22Rv1 (cell line): ENCODE measurements at regions not wholly inside any gene's neighbourhood (a gene's known extent, or its start where the extent isn't known, plus 50 kb on each side); places are given as distances from the start of the nearest gene placed in this dataset.
"Not testable (repeated sequence)": the region's sequence is repeated elsewhere in the genome, so short reads cannot be mapped to it uniquely, and the experiment has no call there.

Experiments used
- H3K27ac ChIP-seq: fragments of 450-650 bp; 2 replicates; pipeline ENCODE4 v1.5.1; 2017
- CTCF ChIP-seq: fragments of 450-650 bp; IDR thresholded peaks from 2 replicates; pipeline ENCODE4 v1.5.1; 2017; ENCODE audit warnings: mild to moderate bottlenecking
- ZFX ChIP-seq: fragments of 450-650 bp; IDR thresholded peaks from 2 replicates; pipeline ENCODE4 v1.6.1; 2017; ENCODE audit warnings: antibody characterized with exemption, borderline replicate concordance

DNA sequence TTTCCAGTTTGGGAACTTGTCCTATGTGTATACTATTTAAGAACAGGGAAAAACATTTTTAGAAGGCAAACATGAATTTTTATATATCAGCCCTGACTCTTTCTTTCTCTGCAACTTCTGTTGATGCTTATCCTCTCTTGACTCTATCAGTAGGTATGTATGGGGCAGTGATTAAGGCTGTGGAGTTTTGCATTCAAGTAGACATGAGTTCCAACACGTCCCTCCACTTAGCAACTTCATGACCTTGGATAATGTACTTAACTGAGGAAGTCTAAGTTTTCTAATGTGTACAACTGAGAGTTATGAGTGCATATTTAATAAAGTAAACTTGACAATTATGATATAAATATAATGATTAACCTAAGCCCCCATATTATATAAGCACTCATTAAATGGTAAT, 414.6 kb downstream of the TDRD3 start:
- TF ChIP-seq ZFX (no peak), CTCF (no peak)
- H3K27ac ChIP-seq, result no peak overlapping the region

DNA sequence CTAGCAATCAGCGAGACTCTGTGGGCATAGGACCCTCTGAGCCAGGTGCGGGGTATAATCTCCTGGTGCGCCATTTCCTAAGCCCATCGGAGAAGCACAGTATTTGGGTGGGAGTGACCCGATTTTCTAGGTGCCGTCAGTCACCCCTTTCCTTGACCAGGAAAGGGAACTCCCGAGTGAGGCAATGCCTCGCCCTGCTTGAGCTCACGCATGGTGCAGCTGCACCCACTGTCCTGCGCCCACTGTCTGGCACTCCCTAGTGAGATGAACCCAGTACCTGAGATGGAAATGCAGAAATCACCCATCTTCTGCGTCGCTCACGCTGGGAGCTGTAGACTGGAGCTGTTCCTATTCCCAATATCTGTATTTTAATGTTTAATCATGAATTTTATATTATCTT, 408.6 kb downstream of the TDRD3 start:
- not testable (repeated sequence) for H3K27ac ChIP-seq

- TF ChIP-seq CTCF (no peak), ZFX (no peak)
- no peak overlapping the region for H3K27ac ChIP-seq
Measured at GRCh38 chr13:60798503-60798902, 401.5 kb downstream of the TDRD3 start.

DNA sequence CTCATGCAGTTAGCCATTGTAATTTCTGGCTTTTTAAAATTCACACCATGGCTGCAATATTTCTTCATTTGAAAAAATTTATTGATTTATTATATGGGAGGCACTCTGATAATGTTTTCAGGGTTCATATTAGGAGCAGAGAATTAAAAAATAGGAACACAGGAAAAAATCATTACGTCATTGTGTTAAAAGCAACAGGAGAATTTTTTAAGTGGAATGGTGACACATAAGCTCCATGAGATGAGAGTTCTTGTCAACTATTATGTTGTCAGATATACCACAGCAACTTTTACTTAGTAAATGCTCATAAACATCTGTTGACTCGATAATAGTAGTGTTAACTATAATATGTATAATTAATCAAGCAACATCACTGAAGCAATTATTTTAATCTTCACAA, 400.1 kb downstream of the TDRD3 start:
- H3K27ac ChIP-seq, result no peak overlapping the region
- TF ChIP-seq ZFX, result no peak
- TF ChIP-seq CTCF, result no peak

DNA sequence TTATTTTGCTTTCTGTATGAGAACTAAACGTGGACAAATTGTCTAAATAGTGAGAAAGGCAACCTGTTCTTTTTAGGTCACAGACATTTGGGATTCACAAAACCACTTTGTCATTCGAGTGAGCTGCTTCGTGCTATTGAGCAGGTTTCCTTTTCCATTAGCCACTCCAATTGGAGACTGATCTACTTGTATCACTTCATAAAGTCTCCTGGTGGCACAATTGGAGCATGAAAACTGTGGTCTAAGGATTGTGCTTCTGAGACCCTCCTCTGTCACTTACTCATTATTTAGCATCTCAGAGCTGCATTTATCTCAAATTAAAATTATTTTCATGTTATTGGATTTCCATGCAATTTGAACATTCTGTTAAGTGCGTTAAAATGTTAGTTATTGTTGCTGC, 397.7 kb downstream of the TDRD3 start:
- no peak overlapping the region for H3K27ac ChIP-seq
- no peak for TF ChIP-seq CTCF
- TF ChIP-seq ZFX, result no peak

GRCh38 chr13:60790620-60791019, 393.6 kb downstream of the TDRD3 start:
- H3K27ac ChIP-seq, result no peak overlapping the region
- TF ChIP-seq CTCF (no peak), ZFX (no peak)

DNA sequence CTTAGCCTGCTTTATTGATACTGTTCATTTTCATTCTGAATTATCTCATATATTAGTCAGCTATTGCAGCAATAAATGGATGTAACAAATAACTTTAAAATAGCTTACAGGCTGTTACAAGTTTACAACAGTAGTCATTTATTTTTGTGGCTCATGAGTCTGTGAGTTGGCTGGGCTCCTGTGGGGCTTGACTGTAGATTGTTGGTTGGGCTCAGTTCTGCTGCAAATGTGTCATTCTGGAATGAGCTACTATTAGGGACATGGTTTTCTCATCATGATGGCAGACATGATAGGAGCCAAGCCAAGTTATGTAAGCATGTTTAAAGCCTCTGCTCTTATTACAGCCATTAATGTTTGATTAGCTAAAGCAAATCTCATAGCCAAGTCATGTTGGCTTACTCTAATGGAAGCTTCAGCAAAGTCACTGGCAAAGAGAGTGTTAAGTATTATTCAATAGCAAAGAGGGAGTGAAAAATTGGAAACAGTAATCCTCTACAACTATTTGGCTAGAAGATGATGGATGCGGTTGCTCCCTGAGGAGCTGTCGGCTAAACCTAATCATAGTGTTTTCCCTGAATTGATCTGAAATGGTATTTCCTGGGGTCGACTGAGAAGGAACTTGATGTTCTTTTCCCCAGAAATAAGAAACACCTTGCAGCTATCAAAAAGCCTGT, 391.3 kb downstream of the TDRD3 start:
- H3K27ac ChIP-seq, result no peak overlapping the region
- TF ChIP-seq ZFX (no peak), CTCF (no peak)

- H3K27ac ChIP-seq, result no peak overlapping the region
- TF ChIP-seq ZFX (no peak), CTCF (no peak)
Measured at GRCh38 chr13:60787083-60787482, 390.1 kb downstream of the TDRD3 start.
